ENCODE measurements at regions not wholly inside any gene's neighbourhood (a gene's known extent, or its start where the extent isn't known, plus 50 kb on each side); places are given as distances from the start of the nearest gene placed in this dataset.
A peak's percentile ranks its signal among the peaks of the same experiment; 100 is the strongest.

DNA sequence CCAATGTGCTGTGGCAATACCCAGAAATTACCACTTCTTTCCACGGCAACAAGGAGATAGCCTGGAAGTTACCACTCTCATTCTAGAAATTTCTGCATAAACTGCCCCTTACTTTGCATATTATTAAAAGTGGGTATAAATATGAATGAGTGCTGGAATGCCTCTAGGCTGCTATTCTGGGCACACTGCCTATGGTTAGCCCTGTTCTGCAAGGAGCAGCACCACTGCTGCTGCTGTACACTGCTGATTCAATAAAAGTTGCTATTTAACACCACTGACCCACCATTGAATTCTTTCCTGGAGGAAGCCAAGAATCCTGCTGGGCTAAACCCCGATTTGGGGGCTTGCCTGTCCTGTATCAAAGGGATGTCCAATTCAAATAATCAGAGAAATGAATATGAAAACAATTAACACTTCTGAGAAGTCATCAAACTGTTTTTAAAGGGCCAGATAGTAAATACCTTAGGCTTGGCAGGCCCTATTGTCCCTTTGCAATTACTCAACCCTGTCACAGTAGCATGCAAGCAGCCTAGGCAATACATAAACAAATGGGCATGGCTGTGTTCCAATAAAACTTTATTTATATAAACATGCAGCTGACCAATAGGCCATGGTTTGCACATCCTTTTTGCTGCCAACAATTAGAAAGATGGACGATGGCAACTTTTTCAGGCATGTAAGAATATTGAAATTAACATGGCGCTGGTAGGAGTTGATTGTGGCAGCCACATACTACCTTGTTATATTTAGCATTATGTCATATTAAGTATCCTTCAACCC lies 369.4 kb upstream of the B3GALT2 start:
- H4K20me1 ChIP-seq (ENCODE audit: insufficient read depth, poor library complexity, severe bottlenecking): no peaks in the 10 kb centered on the region
- no peaks in the 10 kb centered on the region for H3K79me2 ChIP-seq
- no peak for TF ChIP-seq EZH2 (IDR thresholded peaks at IDR 0.05; ENCODE audit: borderline replicate concordance)
- TF ChIP-seq, protein P1, sequence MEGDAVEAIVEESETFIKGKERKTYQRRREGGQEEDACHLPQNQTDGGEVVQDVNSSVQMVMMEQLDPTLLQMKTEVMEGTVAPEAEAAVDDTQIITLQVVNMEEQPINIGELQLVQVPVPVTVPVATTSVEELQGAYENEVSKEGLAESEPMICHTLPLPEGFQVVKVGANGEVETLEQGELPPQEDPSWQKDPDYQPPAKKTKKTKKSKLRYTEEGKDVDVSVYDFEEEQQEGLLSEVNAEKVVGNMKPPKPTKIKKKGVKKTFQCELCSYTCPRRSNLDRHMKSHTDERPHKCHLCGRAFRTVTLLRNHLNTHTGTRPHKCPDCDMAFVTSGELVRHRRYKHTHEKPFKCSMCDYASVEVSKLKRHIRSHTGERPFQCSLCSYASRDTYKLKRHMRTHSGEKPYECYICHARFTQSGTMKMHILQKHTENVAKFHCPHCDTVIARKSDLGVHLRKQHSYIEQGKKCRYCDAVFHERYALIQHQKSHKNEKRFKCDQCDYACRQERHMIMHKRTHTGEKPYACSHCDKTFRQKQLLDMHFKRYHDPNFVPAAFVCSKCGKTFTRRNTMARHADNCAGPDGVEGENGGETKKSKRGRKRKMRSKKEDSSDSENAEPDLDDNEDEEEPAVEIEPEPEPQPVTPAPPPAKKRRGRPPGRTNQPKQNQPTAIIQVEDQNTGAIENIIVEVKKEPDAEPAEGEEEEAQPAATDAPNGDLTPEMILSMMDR (IDR thresholded peaks at IDR 0.05; ENCODE audit: poor library complexity): no peak
- no peak for TF ChIP-seq EZH2phosphoT487 (IDR thresholded peaks at IDR 0.05; ENCODE audit: low read depth, severe bottlenecking, unreplicated experiment)
- H3K9me3 ChIP-seq (ENCODE audit: low read depth): no peaks in the 10 kb centered on the region
- H3K4me1 ChIP-seq (ENCODE audit: insufficient read depth): peaks cover 9% of the 10 kb centered on the region
- no peak overlapping the region for H2AFZ ChIP-seq
- H3K36me3 ChIP-seq (replicated peaks; ENCODE audit: insufficient read depth, low read depth): no peaks in the 10 kb centered on the region
- H3K27me3 ChIP-seq: no peaks in the 10 kb centered on the region
- no peak overlapping the region for H3K27ac ChIP-seq
- H3K9me2 ChIP-seq (replicated peaks; ENCODE audit: insufficient read depth): no peaks in the 10 kb centered on the region
- H3K4me2 ChIP-seq: no peak overlapping the region
- no peak overlapping the region for H3K4me3 ChIP-seq
- DNase-seq (ENCODE audit: low spot score): no peak
- 92% methylated on average over 4 of the region's 4 CpGs for WGBS (ENCODE audit: low lambda C conversion rate, missing lambda C conversion rate)

DNA sequence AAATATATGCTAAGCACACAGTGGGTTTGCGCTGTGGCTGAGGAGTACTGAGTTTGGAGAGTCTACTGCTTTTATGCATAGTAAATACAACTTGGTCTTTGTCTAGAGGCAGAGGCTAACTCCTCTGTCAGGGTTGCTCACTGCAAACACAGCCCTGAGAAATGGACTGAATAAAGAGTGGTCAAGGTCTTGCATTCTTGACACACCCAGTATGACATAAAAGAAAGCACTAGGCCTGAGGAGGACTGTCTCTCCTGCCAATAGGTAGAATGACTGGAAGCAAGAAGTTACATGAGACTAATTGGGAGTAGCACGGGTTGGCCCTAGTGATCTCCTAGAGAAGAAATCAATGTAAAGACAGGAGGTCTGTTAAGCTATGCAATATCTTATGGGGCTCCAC lies 367.2 kb upstream of the B3GALT2 start:
- WGBS (ENCODE audit: low lambda C conversion rate, missing lambda C conversion rate): 91% methylated on average over 2 of the region's 2 CpGs
- Histone ChIP-seq H3K27ac (peak overlapping the region; percentile 24), H3K9me2 (replicated peaks; ENCODE audit: insufficient read depth) (no peaks in the 10 kb centered on the region), H3K4me1 (ENCODE audit: insufficient read depth) (peaks cover 3% of the 10 kb centered on the region), H2AFZ (no peak overlapping the region), H3K4me3 (no peak overlapping the region), H3K79me2 (no peaks in the 10 kb centered on the region), H3K4me2 (no peak overlapping the region), H3K36me3 (replicated peaks; ENCODE audit: insufficient read depth, low read depth) (no peaks in the 10 kb centered on the region), H3K9me3 (ENCODE audit: low read depth) (no peaks in the 10 kb centered on the region), H3K27me3 (no peaks in the 10 kb centered on the region), H4K20me1 (ENCODE audit: insufficient read depth, poor library complexity, severe bottlenecking) (no peaks in the 10 kb centered on the region)
- no peak for TF ChIP-seq EZH2 (IDR thresholded peaks at IDR 0.05; ENCODE audit: borderline replicate concordance)
- DNase-seq (ENCODE audit: low spot score): peak; percentile 26

DNA sequence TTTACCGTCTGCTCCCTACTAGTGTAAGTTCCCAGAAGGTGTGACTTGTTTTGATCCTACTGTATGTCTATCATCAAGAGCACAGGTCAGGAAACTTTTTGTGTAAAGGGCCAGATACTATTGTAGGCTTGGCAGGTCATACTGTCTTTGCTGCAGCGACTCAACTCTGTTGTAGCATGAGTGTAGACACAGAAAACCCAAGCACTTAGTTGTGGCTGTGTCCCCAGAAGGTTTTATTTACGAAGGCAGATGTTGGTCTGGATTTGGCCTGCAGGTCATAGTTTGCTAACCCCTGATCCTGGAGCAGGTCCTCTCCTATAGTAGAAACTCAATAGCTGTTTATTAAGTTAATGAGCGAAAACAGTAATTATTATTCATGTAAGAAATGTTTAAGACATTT lies 365.9 kb upstream of the B3GALT2 start:
- 82% methylated on average over 4 of the region's 4 CpGs for WGBS (ENCODE audit: low lambda C conversion rate, missing lambda C conversion rate)

DNA sequence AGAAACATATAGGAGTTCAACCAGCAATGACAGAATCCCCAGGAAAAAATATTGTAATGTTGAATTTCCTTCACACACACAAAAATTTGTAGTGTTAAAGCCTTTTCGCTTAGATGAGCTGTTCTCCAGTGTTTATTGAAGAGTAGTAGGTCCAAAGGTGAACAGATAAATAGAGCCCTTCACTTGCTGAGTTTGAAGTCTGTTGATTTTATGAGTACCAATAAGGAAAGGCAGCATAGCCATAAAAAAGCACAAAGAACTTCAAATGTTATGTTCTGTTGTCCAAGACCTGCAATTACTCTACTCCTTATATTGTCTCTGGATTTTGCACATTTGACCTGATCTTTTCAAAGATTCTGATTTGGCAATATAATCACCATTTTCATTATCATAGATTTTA lies 362.7 kb upstream of the B3GALT2 start:
- 52% methylated on average over 1 of the region's 1 CpG for WGBS (ENCODE audit: low lambda C conversion rate, missing lambda C conversion rate)
- Histone ChIP-seq H4K20me1 (ENCODE audit: insufficient read depth, poor library complexity, severe bottlenecking) (no peaks in the 10 kb centered on the region), H3K27ac (peak overlapping the region; percentile 38), H3K27me3 (no peaks in the 10 kb centered on the region), H3K9me3 (ENCODE audit: low read depth) (no peaks in the 10 kb centered on the region), H3K4me1 (ENCODE audit: insufficient read depth) (peaks cover 9% of the 10 kb centered on the region), H3K36me3 (replicated peaks; ENCODE audit: insufficient read depth, low read depth) (no peaks in the 10 kb centered on the region), H2AFZ (no peak overlapping the region), H3K4me3 (no peak overlapping the region), H3K4me2 (peak overlapping the region; percentile 38), H3K79me2 (no peaks in the 10 kb centered on the region), H3K9me2 (replicated peaks; ENCODE audit: insufficient read depth) (no peaks in the 10 kb centered on the region)
- peak; percentile 40 for DNase-seq (ENCODE audit: low spot score)
- TF ChIP-seq, protein P1 (IDR thresholded peaks at IDR 0.05; ENCODE audit: poor library complexity): no peak

More for the DNA sequence above, 365.9 kb upstream of the B3GALT2 start:
- Histone ChIP-seq H3K4me3 (no peak overlapping the region), H2AFZ (no peak overlapping the region), H3K4me2 (no peak overlapping the region), H3K27me3 (no peaks in the 10 kb centered on the region), H3K79me2 (no peaks in the 10 kb centered on the region), H3K36me3 (replicated peaks; ENCODE audit: insufficient read depth, low read depth) (no peaks in the 10 kb centered on the region), H4K20me1 (ENCODE audit: insufficient read depth, poor library complexity, severe bottlenecking) (no peaks in the 10 kb centered on the region), H3K4me1 (ENCODE audit: insufficient read depth) (peaks cover 9% of the 10 kb centered on the region), H3K9me3 (ENCODE audit: low read depth) (no peaks in the 10 kb centered on the region), H3K27ac (no peak overlapping the region), H3K9me2 (replicated peaks; ENCODE audit: insufficient read depth) (no peaks in the 10 kb centered on the region)
- no peak for DNase-seq (ENCODE audit: low spot score)
- TF ChIP-seq EZH2phosphoT487 (IDR thresholded peaks at IDR 0.05; ENCODE audit: low read depth, severe bottlenecking, unreplicated experiment): no peak
- TF ChIP-seq, protein P1 (IDR thresholded peaks at IDR 0.05; ENCODE audit: poor library complexity): no peak
